ENCODE measurements at regions not wholly inside any gene's neighbourhood (a gene's known extent, or its start where the extent isn't known, plus 50 kb on each side); places are given as distances from the start of the nearest gene placed in this dataset.
"Not testable (repeated sequence)": the region's sequence is repeated elsewhere in the genome, so short reads cannot be mapped to it uniquely, and the experiment has no call there.

GRCh38 chr10:26919156-26919860 is 58.5 kb upstream of the ABI1 start:
- not testable (repeated sequence) for TF ChIP-seq TARDBP (IDR thresholded peaks at IDR 0.05); BHLHE40 (IDR thresholded peaks at IDR 0.05; ENCODE audit: borderline replicate concordance); CTBP1 (IDR thresholded peaks at IDR 0.05; ENCODE audit: borderline replicate concordance); LEF1 (IDR thresholded peaks at IDR 0.05; ENCODE audit: borderline replicate concordance); SUZ12 (IDR thresholded peaks at IDR 0.05); ZNF384 (IDR thresholded peaks at IDR 0.05); ELF4 (IDR thresholded peaks at IDR 0.05); FOXA1 (IDR thresholded peaks at IDR 0.05); SP1 (IDR thresholded peaks at IDR 0.05); PKNOX1 (IDR thresholded peaks at IDR 0.05)

Data from HEK293T (cell line).